OCI-LY1 (cell line): ENCODE measurements at regions not wholly inside any gene's neighbourhood (a gene's known extent, or its start where the extent isn't known, plus 50 kb on each side); places are given as distances from the start of the nearest gene placed in this dataset.

Experiments
- H2AFZ ChIP-seq: fragments of 200-600 bp; sonication (generic), shearing (Covaris generic); 2 replicates; pipeline ENCODE4 v1.6.0; 2014; ENCODE audit warnings: antibody characterized with exemption, mild to moderate bottlenecking, low read length
- H3F3A ChIP-seq: fragments of 200-600 bp; sonication (generic), shearing (Covaris generic); 2 replicates; pipeline ENCODE4 v1.6.0; 2014; ENCODE audit warnings: mild to moderate bottlenecking, antibody characterized with exemption, low read length, moderate library complexity; ENCODE audit not compliant: insufficient read depth
- H3K27ac ChIP-seq: fragments of 200-600 bp; sonication (generic); 2 replicates; pipeline ENCODE4 v1.5.1; 2014; ENCODE audit warnings: low read length, mixed run types, mild to moderate bottlenecking, low read depth; ENCODE audit not compliant: poor library complexity, severe bottlenecking
- H3K27me3 ChIP-seq: fragments of 200-600 bp; sonication (generic); 2 replicates; pipeline ENCODE4 v1.6.0; 2014; ENCODE audit warnings: antibody characterized with exemption, mild to moderate bottlenecking, low read length, moderate library complexity; ENCODE audit not compliant: insufficient read depth
- H3K36me3 ChIP-seq: fragments of 200-600 bp; sonication (generic); 2 replicates; pipeline ENCODE4 v1.6.1; 2014; ENCODE audit warnings: mild to moderate bottlenecking, antibody characterized with exemption, low read length, moderate library complexity, mixed read lengths; ENCODE audit not compliant: insufficient read depth
- H3K4me1 ChIP-seq: fragments of 200-600 bp; sonication (generic); 2 replicates; pipeline ENCODE4 v1.5.1; 2014; ENCODE audit warnings: mild to moderate bottlenecking, low read length, moderate library complexity; ENCODE audit not compliant: insufficient read depth, severe bottlenecking
- H3K4me2 ChIP-seq: fragments of 200-600 bp; sonication (generic), shearing (Covaris generic); 2 replicates; pipeline ENCODE4 v1.6.1; 2014; ENCODE audit warnings: low read length
- H3K4me3 ChIP-seq: fragments of 200-600 bp; sonication (generic); 2 replicates; pipeline ENCODE4 v1.5.1; 2014; ENCODE audit warnings: low read length, low read depth, mild to moderate bottlenecking, mixed read lengths; ENCODE audit not compliant: poor library complexity, severe bottlenecking
- H3K79me2 ChIP-seq: fragments of 200-600 bp; shearing (Covaris generic); 2 replicates; pipeline ENCODE4 v1.6.1; 2016; ENCODE audit warnings: mixed run types, low read length, mixed read lengths; ENCODE audit not compliant: insufficient read depth
- H3K9ac ChIP-seq: fragments of 200-600 bp; sonication (generic), shearing (Covaris generic); 2 replicates; pipeline ENCODE4 v1.6.1; 2014; ENCODE audit warnings: mild to moderate bottlenecking, low read length, mixed read lengths
- H3K9me2 ChIP-seq: fragments of 200-600 bp; sonication (generic), shearing (Covaris generic); 2 replicates; pipeline ENCODE4 v1.6.1; 2014; ENCODE audit warnings: low read depth, mild to moderate bottlenecking, low read length, mixed read lengths
- H3K9me3 ChIP-seq: fragments of 200-600 bp; shearing (Covaris generic); 2 replicates; pipeline ENCODE4 v1.6.1; 2014; ENCODE audit warnings: low read length, mixed read lengths
- H4K20me1 ChIP-seq: fragments of 200-600 bp; sonication (generic), shearing (Covaris generic); 2 replicates; pipeline ENCODE4 v1.6.0; 2016; ENCODE audit warnings: mild to moderate bottlenecking, low read length; ENCODE audit not compliant: insufficient read depth
- CTCF ChIP-seq: fragments of 200-600 bp; sonication (generic), shearing (Covaris generic); IDR thresholded peaks from 2 replicates; pipeline ENCODE4 v1.5.1; 2017; ENCODE audit warnings: mild to moderate bottlenecking, antibody characterized with exemption, low read length, moderate library complexity, mixed read lengths
- EZH2 ChIP-seq: fragments of 200-600 bp; sonication (generic), shearing (Covaris generic); IDR thresholded peaks from 2 replicates; pipeline ENCODE4 v1.8.0; 2017; ENCODE audit warnings: borderline replicate concordance, mixed run types, mild to moderate bottlenecking, antibody characterized with exemption, low read length, moderate library complexity, mixed read lengths

- H3K9ac ChIP-seq, result no peak overlapping the region
- H3K27ac ChIP-seq, result no peak overlapping the region
- H3K9me3 ChIP-seq, result no peaks in the 10 kb centered on the region
- H3K36me3 ChIP-seq, result no peaks in the 10 kb centered on the region
- H4K20me1 ChIP-seq, result no peaks in the 10 kb centered on the region
- no peak overlapping the region for H2AFZ ChIP-seq
- TF ChIP-seq CTCF (no peak), EZH2 (no peak)
- H3K9me2 ChIP-seq, result no peaks in the 10 kb centered on the region
- H3K27me3 ChIP-seq, result no peaks in the 10 kb centered on the region
- no peaks in the 10 kb centered on the region for H3K79me2 ChIP-seq
- H3K4me2 ChIP-seq, result no peak overlapping the region
- H3K4me1 ChIP-seq, result no peaks in the 10 kb centered on the region
- no peak overlapping the region for H3K4me3 ChIP-seq
- no peaks in the 10 kb centered on the region for H3F3A ChIP-seq
Observed at GRCh38 chr3:6504834-6505233, 356.1 kb upstream of the GRM7 start.

DNA sequence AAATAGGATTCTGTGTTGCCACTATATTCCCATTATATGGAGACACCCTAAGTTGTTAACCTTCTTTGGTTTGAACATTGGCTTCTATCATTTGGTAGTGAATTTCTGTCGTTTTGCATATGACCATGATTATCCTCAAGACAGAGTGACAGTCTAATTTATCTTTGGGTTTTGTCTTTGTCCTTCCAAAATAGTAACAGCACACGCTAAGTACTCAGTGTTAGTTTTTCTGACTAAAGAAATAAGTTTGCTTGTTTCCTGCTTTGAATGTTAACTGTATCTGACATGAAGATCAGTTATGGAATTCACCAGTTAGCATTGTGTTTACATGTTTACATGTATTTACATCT is 352.5 kb upstream of the GRM7 start:
- H3K4me3 ChIP-seq, result no peak overlapping the region
- no peaks in the 10 kb centered on the region for H3K9me2 ChIP-seq

GRCh38 chr3:6509576-6509975 is 351.3 kb upstream of the GRM7 start:
- no peaks in the 10 kb centered on the region for H3K4me1 ChIP-seq
- no peaks in the 10 kb centered on the region for H4K20me1 ChIP-seq
- H3F3A ChIP-seq, result no peaks in the 10 kb centered on the region
- H3K4me2 ChIP-seq, result no peak overlapping the region
- no peak overlapping the region for H3K27ac ChIP-seq
- no peaks in the 10 kb centered on the region for H3K9me3 ChIP-seq
- H3K79me2 ChIP-seq, result no peaks in the 10 kb centered on the region
- no peak overlapping the region for H3K4me3 ChIP-seq
- no peak overlapping the region for H2AFZ ChIP-seq
- H3K9me2 ChIP-seq, result no peaks in the 10 kb centered on the region
- H3K36me3 ChIP-seq, result no peaks in the 10 kb centered on the region
- no peak overlapping the region for H3K9ac ChIP-seq
- no peaks in the 10 kb centered on the region for H3K27me3 ChIP-seq
- TF ChIP-seq CTCF (no peak), EZH2 (no peak)

More for the DNA sequence above, 352.5 kb upstream of the GRM7 start:
- Histone ChIP-seq H3K27me3 (no peaks in the 10 kb centered on the region), H3K36me3 (no peaks in the 10 kb centered on the region), H3K4me2 (no peak overlapping the region), H3K4me1 (no peaks in the 10 kb centered on the region), H3K9ac (no peak overlapping the region), H3K79me2 (no peaks in the 10 kb centered on the region), H3K27ac (no peak overlapping the region), H3F3A (no peaks in the 10 kb centered on the region), H4K20me1 (no peaks in the 10 kb centered on the region), H3K9me3 (no peaks in the 10 kb centered on the region), H2AFZ (no peak overlapping the region)
- TF ChIP-seq EZH2, result no peak
- no peak for TF ChIP-seq CTCF
